Astrocyte (in vitro differentiated cells and primary cell): ENCODE measurements at regions not wholly inside any gene's neighbourhood (a gene's known extent, or its start where the extent isn't known, plus 50 kb on each side); places are given as distances from the start of the nearest gene placed in this dataset.

ENCODE experiments used
- DNase-seq: peaks from one replicate; pipeline ENCODE4 v3.0.0-alpha.2; 2010; ENCODE audit warnings: low read depth
- FAIRE-seq: peaks from 2 replicates; lab custom pipeline; 2011; peaks lifted over from hg19 to GRCh38; lab: Jason Lieb, UNC
- H2AFZ ChIP-seq: 2 replicates; pipeline ENCODE4 v1.6.0; 2012; ENCODE audit warnings: low read depth, low read length, inconsistent platforms
- H3K27ac ChIP-seq: 2 replicates; pipeline ENCODE4 v1.5.1; 2011; ENCODE audit warnings: low read depth, low read length, inconsistent platforms
- H3K27me3 ChIP-seq: 2 replicates; pipeline ENCODE4 v1.6.0; 2011; ENCODE audit warnings: low read length, inconsistent platforms; ENCODE audit not compliant: insufficient read depth
- H3K36me3 ChIP-seq: 2 replicates; pipeline ENCODE4 v1.5.1; 2011; ENCODE audit warnings: low read length, inconsistent platforms; ENCODE audit not compliant: insufficient read depth
- H3K4me1 ChIP-seq: 2 replicates; pipeline ENCODE4 v1.5.1; 2011; ENCODE audit warnings: low read length, inconsistent platforms; ENCODE audit not compliant: insufficient read depth
- H3K4me2 ChIP-seq: 2 replicates; pipeline ENCODE4 v1.6.0; 2012; ENCODE audit warnings: low read length, inconsistent platforms
- H3K4me3 ChIP-seq: 2 replicates; pipeline ENCODE4 v1.5.1; 2011; ENCODE audit warnings: low read depth, mild to moderate bottlenecking, low read length, inconsistent platforms; ENCODE audit not compliant: insufficient read depth
- H3K79me2 ChIP-seq: 2 replicates; pipeline ENCODE4 v1.6.0; 2012; ENCODE audit warnings: mild to moderate bottlenecking, low read length, inconsistent platforms; ENCODE audit not compliant: insufficient read depth
- H3K9ac ChIP-seq: 2 replicates; pipeline ENCODE4 v1.6.0; 2012; ENCODE audit warnings: mild to moderate bottlenecking, low read length, inconsistent platforms
- H3K9me3 ChIP-seq: 2 replicates; pipeline ENCODE4 v1.5.1; 2012; ENCODE audit warnings: low read depth, mild to moderate bottlenecking, low read length, inconsistent platforms; ENCODE audit not compliant: insufficient read depth
- H4K20me1 ChIP-seq: 2 replicates; pipeline ENCODE4 v1.6.0; 2012; ENCODE audit warnings: low read length, inconsistent platforms; ENCODE audit not compliant: insufficient read depth
- H3K27ac Mint-ChIP-seq: one replicate; pipeline ENCODE4 v1.8.0; 2021; ENCODE audit warnings: mild to moderate bottlenecking, mixed read lengths; ENCODE audit not compliant: unreplicated experiment
- H3K27me3 Mint-ChIP-seq: one replicate; pipeline ENCODE4 v1.8.0; 2021; ENCODE audit warnings: low read depth, mixed read lengths; ENCODE audit not compliant: unreplicated experiment
- H3K36me3 Mint-ChIP-seq: one replicate; pipeline ENCODE4 v1.8.0; 2021; ENCODE audit warnings: low read depth, mixed read lengths; ENCODE audit not compliant: unreplicated experiment
- H3K4me1 Mint-ChIP-seq: one replicate; pipeline ENCODE4 v1.8.0; 2021; ENCODE audit warnings: low read depth, mixed read lengths; ENCODE audit not compliant: unreplicated experiment
- H3K4me3 Mint-ChIP-seq: one replicate; pipeline ENCODE4 v1.8.0; 2021; ENCODE audit warnings: mild to moderate bottlenecking, moderate library complexity, mixed read lengths; ENCODE audit not compliant: unreplicated experiment
- H3K9me3 Mint-ChIP-seq: one replicate; pipeline ENCODE4 v1.8.0; 2021; ENCODE audit warnings: mild to moderate bottlenecking, mixed read lengths; ENCODE audit not compliant: unreplicated experiment
- CTCF ChIP-seq: IDR thresholded peaks from 2 replicates; pipeline ENCODE4 v1.5.1; 2011; ENCODE audit warnings: low read depth, mild to moderate bottlenecking, inconsistent platforms, low read length, moderate library complexity; ENCODE audit not compliant: insufficient read depth
- EZH2 ChIP-seq: IDR thresholded peaks from 2 replicates; pipeline ENCODE4 v1.6.1; 2012; ENCODE audit warnings: mild to moderate bottlenecking, low read length, inconsistent platforms; ENCODE audit not compliant: insufficient read depth

- Histone ChIP-seq H2AFZ (no peak overlapping the region), H3K4me1 (no peaks in the 10 kb centered on the region), H3K27ac (no peak overlapping the region), H4K20me1 (no peaks in the 10 kb centered on the region), H3K27me3 (no peaks in the 10 kb centered on the region), H3K4me2 (no peak overlapping the region), H3K79me2 (no peaks in the 10 kb centered on the region), H3K9ac (no peak overlapping the region), H3K9me3 (no peaks in the 10 kb centered on the region), H3K36me3 (no peaks in the 10 kb centered on the region), H3K4me3 (no peak overlapping the region)
- no peak for TF ChIP-seq EZH2
- TF ChIP-seq CTCF: no peak
- Mint-ChIP-seq H3K27me3 (peaks cover 2% of the 10 kb centered on the region), H3K4me3 (no peak overlapping the region), H3K9me3 (no peaks in the 10 kb centered on the region), H3K36me3 (no peaks in the 10 kb centered on the region), H3K4me1 (peaks cover 4% of the 10 kb centered on the region), H3K27ac (no peak overlapping the region)
- no peak for FAIRE-seq
- DNase-seq: no peak
Observed at GRCh38 chr5:39680213-39680612, 255.4 kb upstream of the DAB2 start.

- no peak for DNase-seq
- Histone ChIP-seq H3K9ac (no peak overlapping the region), H3K4me1 (no peaks in the 10 kb centered on the region), H3K79me2 (no peaks in the 10 kb centered on the region), H3K4me2 (no peak overlapping the region), H3K9me3 (no peaks in the 10 kb centered on the region), H3K36me3 (no peaks in the 10 kb centered on the region), H3K27me3 (no peaks in the 10 kb centered on the region), H4K20me1 (no peaks in the 10 kb centered on the region), H3K4me3 (no peak overlapping the region), H2AFZ (no peak overlapping the region), H3K27ac (no peak overlapping the region)
- Mint-ChIP-seq H3K4me3 (no peak overlapping the region), H3K27ac (no peak overlapping the region), H3K27me3 (no peaks in the 10 kb centered on the region), H3K36me3 (no peaks in the 10 kb centered on the region), H3K4me1 (peaks cover 4% of the 10 kb centered on the region), H3K9me3 (no peaks in the 10 kb centered on the region)
- TF ChIP-seq CTCF: no peak
- no peak for TF ChIP-seq EZH2
- no peak for FAIRE-seq
Observed at GRCh38 chr5:39678534-39678933, 253.8 kb upstream of the DAB2 start.

DNA sequence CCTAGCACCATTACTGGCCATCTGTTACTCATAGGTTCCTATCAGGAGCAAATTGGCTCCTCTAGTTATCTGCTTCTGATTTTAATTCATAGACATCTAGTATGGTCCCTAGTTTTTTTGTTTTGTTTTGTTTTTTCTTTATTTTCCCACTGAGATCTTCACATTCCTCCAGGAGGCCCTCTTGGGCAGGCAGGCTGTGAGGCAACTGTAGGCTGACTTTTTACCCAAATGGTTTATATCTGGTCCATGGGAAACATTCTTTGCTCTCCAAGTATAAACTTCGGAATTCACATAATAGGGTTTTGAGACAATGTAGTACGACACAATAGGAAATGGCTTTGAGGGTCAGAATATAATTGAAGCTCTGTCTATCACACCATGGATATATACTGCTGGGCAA is 250.9 kb upstream of the DAB2 start:
- H3K4me1 ChIP-seq: no peaks in the 10 kb centered on the region
- H4K20me1 ChIP-seq: no peaks in the 10 kb centered on the region
- no peak overlapping the region for H3K27ac ChIP-seq
- no peak overlapping the region for H3K9ac ChIP-seq
- Mint-ChIP-seq H3K36me3 (no peaks in the 10 kb centered on the region), H3K4me3 (no peak overlapping the region), H3K27ac (no peak overlapping the region), H3K27me3 (no peaks in the 10 kb centered on the region), H3K9me3 (no peaks in the 10 kb centered on the region), H3K4me1 (peaks cover 4% of the 10 kb centered on the region)
- no peak for FAIRE-seq
- no peak overlapping the region for H2AFZ ChIP-seq
- no peaks in the 10 kb centered on the region for H3K27me3 ChIP-seq
- no peak for DNase-seq
- H3K4me2 ChIP-seq: no peak overlapping the region
- TF ChIP-seq CTCF (no peak), EZH2 (no peak)
- no peak overlapping the region for H3K4me3 ChIP-seq
- no peaks in the 10 kb centered on the region for H3K36me3 ChIP-seq
- H3K79me2 ChIP-seq: no peaks in the 10 kb centered on the region
- no peaks in the 10 kb centered on the region for H3K9me3 ChIP-seq
